ENCODE measurements at regions not wholly inside any gene's neighbourhood (a gene's known extent, or its start where the extent isn't known, plus 50 kb on each side); places are given as distances from the start of the nearest gene placed in this dataset.

- no peak for FAIRE-seq
- Histone ChIP-seq H3K36me3 (ENCODE audit: insufficient read depth, low read length) (no peaks in the 10 kb centered on the region), H3K4me3 (ENCODE audit: insufficient read depth, low read depth, low read length) (no peak overlapping the region), H3K4me1 (ENCODE audit: insufficient read depth, low read length) (no peaks in the 10 kb centered on the region), H3K9me3 (ENCODE audit: insufficient read depth, low read depth, low read length) (no peaks in the 10 kb centered on the region), H3K27ac (ENCODE audit: low read depth, low read length) (no peak overlapping the region), H3K79me2 (ENCODE audit: insufficient read depth, low read length) (no peaks in the 10 kb centered on the region), H3K4me2 (ENCODE audit: low read length) (no peak overlapping the region), H3K27me3 (ENCODE audit: insufficient read depth, low read length) (no peaks in the 10 kb centered on the region), H3K9ac (ENCODE audit: low read length) (no peak overlapping the region), H4K20me1 (ENCODE audit: insufficient read depth, low read length) (no peaks in the 10 kb centered on the region), H2AFZ (ENCODE audit: low read depth, low read length) (no peak overlapping the region)
- Mint-ChIP-seq H3K4me3 (ENCODE audit: unreplicated experiment) (no peak overlapping the region), H3K4me1 (ENCODE audit: low read depth, unreplicated experiment) (peaks cover 2% of the 10 kb centered on the region), H3K9me3 (ENCODE audit: unreplicated experiment) (no peaks in the 10 kb centered on the region), H3K27ac (ENCODE audit: unreplicated experiment) (no peak overlapping the region), H3K36me3 (ENCODE audit: low read depth, unreplicated experiment) (no peaks in the 10 kb centered on the region), H3K27me3 (ENCODE audit: low read depth, unreplicated experiment) (peaks cover 7% of the 10 kb centered on the region)
- TF ChIP-seq EZH2 (IDR thresholded peaks at IDR 0.05; ENCODE audit: insufficient read depth, low read length) (no peak), CTCF (IDR thresholded peaks at IDR 0.05; ENCODE audit: insufficient read depth, low read depth, low read length) (no peak)
- DNase-seq (ENCODE audit: low read depth): peak; percentile 9
Measured at GRCh38 chr6:51398064-51398705, 579.5 kb downstream of the TFAP2B start.

- Histone ChIP-seq H2AFZ (ENCODE audit: low read depth, low read length) (no peak overlapping the region), H3K27me3 (ENCODE audit: insufficient read depth, low read length) (no peaks in the 10 kb centered on the region), H3K36me3 (ENCODE audit: insufficient read depth, low read length) (no peaks in the 10 kb centered on the region), H3K27ac (ENCODE audit: low read depth, low read length) (no peak overlapping the region), H3K79me2 (ENCODE audit: insufficient read depth, low read length) (no peaks in the 10 kb centered on the region), H4K20me1 (ENCODE audit: insufficient read depth, low read length) (no peaks in the 10 kb centered on the region), H3K4me2 (ENCODE audit: low read length) (no peak overlapping the region), H3K9ac (ENCODE audit: low read length) (no peak overlapping the region), H3K9me3 (ENCODE audit: insufficient read depth, low read depth, low read length) (no peaks in the 10 kb centered on the region), H3K4me3 (ENCODE audit: insufficient read depth, low read depth, low read length) (no peak overlapping the region), H3K4me1 (ENCODE audit: insufficient read depth, low read length) (no peaks in the 10 kb centered on the region)
- Mint-ChIP-seq H3K4me3 (ENCODE audit: unreplicated experiment) (no peak overlapping the region), H3K27me3 (ENCODE audit: low read depth, unreplicated experiment) (peaks cover 3% of the 10 kb centered on the region), H3K36me3 (ENCODE audit: low read depth, unreplicated experiment) (no peaks in the 10 kb centered on the region), H3K9me3 (ENCODE audit: unreplicated experiment) (no peaks in the 10 kb centered on the region), H3K4me1 (ENCODE audit: low read depth, unreplicated experiment) (peaks cover 2% of the 10 kb centered on the region), H3K27ac (ENCODE audit: unreplicated experiment) (no peak overlapping the region)
- no peak for DNase-seq (ENCODE audit: low read depth)
- TF ChIP-seq CTCF (IDR thresholded peaks at IDR 0.05; ENCODE audit: insufficient read depth, low read depth, low read length) (no peak), EZH2 (IDR thresholded peaks at IDR 0.05; ENCODE audit: insufficient read depth, low read length) (no peak)
- FAIRE-seq: no peak
Measured at GRCh38 chr6:51398793-51399192, 580.1 kb downstream of the TFAP2B start.

- H4K20me1 ChIP-seq (ENCODE audit: insufficient read depth, low read length): no peaks in the 10 kb centered on the region
- Mint-ChIP-seq H3K27ac (ENCODE audit: unreplicated experiment) (no peak overlapping the region), H3K9me3 (ENCODE audit: unreplicated experiment) (no peaks in the 10 kb centered on the region), H3K36me3 (ENCODE audit: low read depth, unreplicated experiment) (no peaks in the 10 kb centered on the region), H3K27me3 (ENCODE audit: low read depth, unreplicated experiment) (peaks cover 6% of the 10 kb centered on the region), H3K4me1 (ENCODE audit: low read depth, unreplicated experiment) (no peaks in the 10 kb centered on the region), H3K4me3 (ENCODE audit: unreplicated experiment) (no peak overlapping the region)
- no peak overlapping the region for H3K27ac ChIP-seq (ENCODE audit: low read depth, low read length)
- H2AFZ ChIP-seq (ENCODE audit: low read depth, low read length): no peak overlapping the region
- H3K36me3 ChIP-seq (ENCODE audit: insufficient read depth, low read length): no peaks in the 10 kb centered on the region
- FAIRE-seq (no peak), DNase-seq (ENCODE audit: low read depth) (no peak)
- H3K4me3 ChIP-seq (ENCODE audit: insufficient read depth, low read depth, low read length): no peak overlapping the region
- TF ChIP-seq EZH2 (IDR thresholded peaks at IDR 0.05; ENCODE audit: insufficient read depth, low read length) (no peak), CTCF (IDR thresholded peaks at IDR 0.05; ENCODE audit: insufficient read depth, low read depth, low read length) (no peak)
- no peaks in the 10 kb centered on the region for H3K9me3 ChIP-seq (ENCODE audit: insufficient read depth, low read depth, low read length)
- H3K79me2 ChIP-seq (ENCODE audit: insufficient read depth, low read length): no peaks in the 10 kb centered on the region
- no peaks in the 10 kb centered on the region for H3K4me1 ChIP-seq (ENCODE audit: insufficient read depth, low read length)
- H3K4me2 ChIP-seq (ENCODE audit: low read length): no peak overlapping the region
- H3K9ac ChIP-seq (ENCODE audit: low read length): no peak overlapping the region
- H3K27me3 ChIP-seq (ENCODE audit: insufficient read depth, low read length): no peaks in the 10 kb centered on the region
Measured at GRCh38 chr6:51410453-51410852, 591.8 kb downstream of the TFAP2B start.
